Inferior parietal cortex (tissue), 1 donor: ENCODE measurements at regions not wholly inside any gene's neighbourhood (a gene's known extent, or its start where the extent isn't known, plus 50 kb on each side); places are given as distances from the start of the nearest gene placed in this dataset.

Source experiments
- DNase-seq: peaks from one replicate; pipeline ENCODE4 v3.0.0-alpha.2; 2016; ENCODE audit errors: extremely low spot score

- no peak for DNase-seq
These were observed 59.5 kb downstream of the FZD1 start for GRCh38 chr7:91323626-91324158.

DNA sequence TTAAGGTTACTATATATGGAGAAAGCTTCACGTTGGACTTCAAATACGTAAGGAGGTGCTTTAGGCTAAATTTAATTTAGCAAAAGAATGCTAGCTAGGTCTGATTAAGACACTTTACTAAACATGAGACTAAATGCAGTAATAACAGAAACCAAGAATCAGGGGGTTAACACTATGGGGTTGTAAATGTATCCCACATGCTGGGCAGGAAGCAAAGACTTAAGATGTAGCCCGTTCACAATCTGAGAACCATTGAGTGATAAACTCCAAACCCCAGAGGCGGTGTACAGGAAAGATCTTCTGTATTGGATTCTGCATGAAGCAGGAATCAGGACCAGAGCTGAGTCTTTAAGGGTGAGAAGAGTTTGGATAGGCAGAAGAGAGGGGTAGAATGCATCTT is 60.4 kb downstream of the FZD1 start:
- no peak for DNase-seq

GRCh38 chr7:91325726-91326125 is 61.5 kb downstream of the FZD1 start:
- no peak for DNase-seq

- DNase-seq = no peak
These were observed 62.4 kb downstream of the FZD1 start for GRCh38 chr7:91326516-91327199.

- no peak for DNase-seq
These were observed 63.1 kb downstream of the FZD1 start for GRCh38 chr7:91327346-91327745.

- no peak for DNase-seq
These were observed 65.3 kb downstream of the FZD1 start for GRCh38 chr7:91329571-91329970.

GRCh38 chr7:91330191-91330808 is 66.1 kb downstream of the FZD1 start:
- no peak for DNase-seq

- DNase-seq = no peak
These were observed 66.6 kb downstream of the FZD1 start for GRCh38 chr7:91330866-91331265.

GRCh38 chr7:91336106-91336505 is 71.9 kb downstream of the FZD1 start:
- no peak for DNase-seq

GRCh38 chr7:91338226-91339020 is 74.2 kb downstream of the FZD1 start:
- no peak for DNase-seq

DNA sequence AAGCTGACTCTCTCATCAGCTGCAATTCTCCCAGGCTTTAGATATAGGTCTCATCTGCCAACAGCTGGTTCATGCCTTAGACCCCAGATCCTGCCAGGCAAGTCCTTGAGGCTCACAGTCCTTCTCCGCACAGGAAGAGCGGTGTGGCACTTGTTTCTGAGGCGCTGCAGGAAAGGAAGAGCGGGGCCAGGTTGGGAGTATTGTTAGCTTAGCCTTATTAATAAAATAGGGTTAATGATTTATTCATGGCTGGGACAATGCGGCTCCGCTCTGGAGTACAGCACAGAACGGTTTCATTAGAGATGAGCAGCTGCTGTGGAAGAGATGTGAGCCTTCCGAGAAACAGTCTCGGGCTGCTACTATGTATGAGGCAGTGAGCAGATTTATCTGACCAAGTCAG is 78.1 kb downstream of the FZD1 start:
- no peak for DNase-seq

GRCh38 chr7:91343420-91343960 is 79.3 kb downstream of the FZD1 start:
- no peak for DNase-seq

- DNase-seq = no peak
These were observed 79.9 kb downstream of the FZD1 start for GRCh38 chr7:91343996-91344629.

DNA sequence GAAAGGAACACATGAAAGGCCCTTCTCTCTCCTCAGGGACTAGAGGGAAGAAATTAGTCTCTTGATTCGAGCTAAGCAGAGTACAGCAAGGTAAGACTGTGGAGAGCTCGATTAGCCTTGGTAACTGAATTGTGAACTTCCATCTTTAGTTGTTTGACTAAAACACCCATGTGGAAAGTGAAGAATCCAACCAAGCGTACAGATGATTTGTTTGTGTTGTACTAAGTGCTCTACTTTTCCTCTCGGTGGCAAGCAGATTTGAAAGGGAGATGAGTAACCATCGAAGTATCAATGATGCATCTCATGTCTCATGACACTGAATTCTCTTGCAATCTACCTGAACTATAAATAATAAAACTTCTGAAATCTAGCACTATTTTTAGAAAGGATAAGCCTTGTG is 80.7 kb downstream of the FZD1 start:
- DNase-seq = no peak

DNA sequence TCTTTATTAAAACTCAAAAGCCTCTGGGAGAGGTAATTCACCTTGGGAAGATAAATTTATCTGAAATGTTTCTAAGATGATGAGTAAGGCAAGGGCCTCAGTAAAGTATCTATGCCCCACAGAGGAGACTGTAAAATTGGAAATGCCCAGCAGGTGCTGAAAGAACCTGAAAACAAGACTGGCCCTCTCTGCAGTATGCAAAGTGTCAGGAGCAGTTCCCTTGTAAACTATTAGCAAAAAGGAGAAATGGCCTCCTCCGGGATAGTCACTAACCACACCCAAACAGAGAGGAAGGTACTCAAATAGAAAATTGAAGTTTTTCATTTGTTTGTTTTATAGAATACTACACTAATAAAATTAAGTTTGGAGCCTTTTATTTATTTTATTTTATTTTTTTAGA is 81.2 kb downstream of the FZD1 start:
- DNase-seq = no peak

DNA sequence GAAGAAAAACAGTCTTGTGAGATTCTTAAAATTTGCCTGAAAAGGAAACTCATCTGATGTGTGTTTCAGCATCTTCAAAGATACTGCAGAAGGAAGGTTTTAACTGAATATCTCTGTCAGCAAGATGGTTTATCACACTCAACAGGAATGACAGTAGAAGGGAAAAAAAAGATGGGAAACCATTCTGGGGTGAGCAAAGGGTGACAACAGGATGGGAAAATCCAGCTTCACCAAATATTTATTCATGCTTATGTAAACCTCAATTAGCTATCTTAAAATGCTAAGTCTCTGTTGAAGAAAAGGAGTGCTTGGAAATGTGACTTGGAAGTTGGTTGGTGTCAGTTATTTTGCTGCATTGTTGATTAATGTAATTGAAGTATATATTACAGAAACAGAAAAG is 82.2 kb downstream of the FZD1 start:
- DNase-seq = no peak

- no peak for DNase-seq
These were observed 83.1 kb downstream of the FZD1 start for GRCh38 chr7:91347290-91347689.

- no peak for DNase-seq
These were observed 84.5 kb downstream of the FZD1 start for GRCh38 chr7:91348711-91349110.

DNA sequence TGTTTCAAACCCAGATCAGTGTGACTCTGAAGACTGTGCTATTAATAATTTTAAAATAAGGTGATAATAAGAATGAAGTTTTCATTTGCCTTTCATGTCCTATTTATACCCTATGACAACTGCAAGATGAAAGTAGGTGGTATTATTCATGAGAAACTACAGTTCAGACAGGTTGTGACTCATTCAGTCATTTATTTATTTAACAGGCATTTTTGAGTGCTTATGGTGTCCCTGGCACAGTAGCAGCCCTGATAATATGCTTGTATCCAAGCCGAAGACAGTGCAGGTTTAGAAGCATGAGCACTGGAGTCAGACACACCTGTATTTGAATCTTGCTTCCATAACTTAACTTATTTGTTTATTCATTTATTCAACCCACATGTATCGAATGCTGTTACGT is 87.1 kb downstream of the FZD1 start:
- no peak for DNase-seq

- no peak for DNase-seq
These were observed 87.9 kb downstream of the FZD1 start for GRCh38 chr7:91352091-91352490.

- no peak for DNase-seq
These were observed 89.6 kb downstream of the FZD1 start for GRCh38 chr7:91353848-91354247.
